ENCODE measurements at regions not wholly inside any gene's neighbourhood (a gene's known extent, or its start where the extent isn't known, plus 50 kb on each side); places are given as distances from the start of the nearest gene placed in this dataset.

DNA sequence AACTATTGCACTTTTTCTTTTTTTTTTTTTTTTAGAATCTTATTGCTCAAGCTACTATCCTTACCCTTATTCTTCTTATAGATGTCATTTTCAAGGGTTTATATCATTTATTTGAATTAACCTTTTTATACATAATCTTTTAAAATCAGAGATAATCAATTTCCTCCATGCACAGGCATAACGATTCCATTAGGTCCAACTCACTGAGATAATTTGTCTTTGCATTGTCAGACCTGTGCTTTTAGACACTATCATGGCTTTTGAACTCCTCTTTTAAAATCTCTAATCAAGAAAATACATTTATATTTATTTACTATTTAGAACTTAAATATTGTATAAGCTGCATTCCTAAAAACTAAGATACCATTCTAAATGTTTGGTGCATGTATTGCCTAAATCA lies 1454.9 kb downstream of the ZPLD1 start:
- DNase-seq: no peak
- intact Hi-C loops (cut with DNase I): no loop called here

DNA sequence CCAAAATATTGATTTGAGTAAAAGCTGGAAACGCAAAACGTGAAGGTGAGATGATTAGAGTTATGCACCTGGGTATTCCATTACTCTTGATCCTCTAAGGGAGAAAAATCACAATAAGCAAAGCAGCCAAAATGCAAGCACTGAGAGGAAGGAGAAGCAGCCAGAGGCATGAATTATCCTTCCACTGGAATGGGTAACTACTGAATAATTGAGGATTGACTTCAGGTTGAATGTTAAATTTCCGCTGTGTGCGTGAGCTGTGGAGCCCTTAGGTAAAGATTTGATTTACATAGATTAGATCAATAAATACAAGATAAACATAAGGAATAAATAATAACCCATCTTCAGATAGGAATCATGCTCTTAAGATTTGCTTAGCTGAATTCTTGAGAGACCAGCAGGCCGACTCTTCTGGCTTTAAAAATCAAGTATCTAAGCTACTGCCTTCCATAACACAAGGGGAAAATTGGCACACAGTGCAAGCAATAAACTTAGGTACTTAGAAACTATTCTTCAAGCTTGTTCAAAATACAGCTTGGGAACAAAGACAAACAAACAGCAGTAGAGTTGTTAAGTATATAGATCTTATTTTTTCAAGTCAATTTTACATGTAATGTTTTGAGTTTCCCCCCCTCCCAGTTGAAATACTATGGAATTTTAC lies 1459.5 kb downstream of the ZPLD1 start:
- intact Hi-C loops (cut with DNase I): no loop called here
- TF ChIP-seq, protein P1, sequence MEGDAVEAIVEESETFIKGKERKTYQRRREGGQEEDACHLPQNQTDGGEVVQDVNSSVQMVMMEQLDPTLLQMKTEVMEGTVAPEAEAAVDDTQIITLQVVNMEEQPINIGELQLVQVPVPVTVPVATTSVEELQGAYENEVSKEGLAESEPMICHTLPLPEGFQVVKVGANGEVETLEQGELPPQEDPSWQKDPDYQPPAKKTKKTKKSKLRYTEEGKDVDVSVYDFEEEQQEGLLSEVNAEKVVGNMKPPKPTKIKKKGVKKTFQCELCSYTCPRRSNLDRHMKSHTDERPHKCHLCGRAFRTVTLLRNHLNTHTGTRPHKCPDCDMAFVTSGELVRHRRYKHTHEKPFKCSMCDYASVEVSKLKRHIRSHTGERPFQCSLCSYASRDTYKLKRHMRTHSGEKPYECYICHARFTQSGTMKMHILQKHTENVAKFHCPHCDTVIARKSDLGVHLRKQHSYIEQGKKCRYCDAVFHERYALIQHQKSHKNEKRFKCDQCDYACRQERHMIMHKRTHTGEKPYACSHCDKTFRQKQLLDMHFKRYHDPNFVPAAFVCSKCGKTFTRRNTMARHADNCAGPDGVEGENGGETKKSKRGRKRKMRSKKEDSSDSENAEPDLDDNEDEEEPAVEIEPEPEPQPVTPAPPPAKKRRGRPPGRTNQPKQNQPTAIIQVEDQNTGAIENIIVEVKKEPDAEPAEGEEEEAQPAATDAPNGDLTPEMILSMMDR (IDR thresholded peaks at IDR 0.05): no peak
- no peak for TF ChIP-seq POLR2A (IDR thresholded peaks at IDR 0.05)
- Histone ChIP-seq H3K27ac (no peak overlapping the region), H3K4me3 (replicated peaks in 1 of 3) (no peak overlapping the region), H3K27me3 (no peaks in the 10 kb centered on the region), H3K4me1 (peaks cover 0 to 4% of the 10 kb centered on the region in 2 donors), H3K9me3 (no peaks in the 10 kb centered on the region), H3K36me3 (no peaks in the 10 kb centered on the region)
- peak in 1 of 2 donors; percentile 2 for DNase-seq
- WGBS, 2 donors: 76 to 77% methylated on average over 5 of the region's 5 CpGs

More for the DNA sequence above, 1454.9 kb downstream of the ZPLD1 start:
- H3K27ac ChIP-seq: no peak overlapping the region
- no peaks in the 10 kb centered on the region for H3K36me3 ChIP-seq
- H3K9me3 ChIP-seq: no peaks in the 10 kb centered on the region
- peaks cover 0 to 3% of the 10 kb centered on the region in 2 donors for H3K4me1 ChIP-seq
- no peak overlapping the region for H3K4me3 ChIP-seq (replicated peaks in 1 of 3)
- TF ChIP-seq POLR2A (IDR thresholded peaks at IDR 0.05): no peak
- TF ChIP-seq, protein P1 (IDR thresholded peaks at IDR 0.05): no peak
- H3K27me3 ChIP-seq: no peaks in the 10 kb centered on the region
- 76 to 93% methylated on average over 1 of the region's 1 CpG for WGBS, 2 donors

DNA sequence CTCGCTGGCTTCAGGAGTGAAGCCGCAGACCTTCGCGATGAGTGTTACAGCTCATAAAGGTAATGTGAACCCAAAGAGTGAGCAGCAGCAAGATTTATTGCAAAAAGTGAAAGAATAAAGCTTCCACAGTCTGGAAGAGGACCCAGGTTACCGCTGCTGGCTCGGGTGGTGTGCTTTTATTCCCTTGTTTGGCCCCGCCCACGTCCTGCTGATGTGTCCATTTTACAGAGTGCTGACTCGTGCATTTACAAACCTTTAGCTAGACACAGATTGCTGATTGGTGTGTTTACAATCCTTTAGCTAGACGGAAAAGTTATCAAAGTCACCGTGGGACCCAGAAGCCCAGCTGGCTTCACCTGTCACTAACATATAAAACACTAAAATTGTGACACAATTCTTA lies 1464.5 kb downstream of the ZPLD1 start:
- intact Hi-C loops (cut with DNase I): no loop called here
- Histone ChIP-seq H3K4me1 (peaks cover 0 to 4% of the 10 kb centered on the region in 2 donors), H3K9me3 (no peaks in the 10 kb centered on the region), H3K27ac (no peak overlapping the region), H3K36me3 (no peaks in the 10 kb centered on the region), H3K27me3 (no peaks in the 10 kb centered on the region), H3K4me3 (replicated peaks in 1 of 3) (no peak overlapping the region)
- TF ChIP-seq, protein P1 (IDR thresholded peaks at IDR 0.05): no peak
- TF ChIP-seq POLR2A (IDR thresholded peaks at IDR 0.05): no peak
- no peak for DNase-seq
- WGBS, 2 donors: 87 to 88% methylated on average over 11 of the region's 11 CpGs

DNA sequence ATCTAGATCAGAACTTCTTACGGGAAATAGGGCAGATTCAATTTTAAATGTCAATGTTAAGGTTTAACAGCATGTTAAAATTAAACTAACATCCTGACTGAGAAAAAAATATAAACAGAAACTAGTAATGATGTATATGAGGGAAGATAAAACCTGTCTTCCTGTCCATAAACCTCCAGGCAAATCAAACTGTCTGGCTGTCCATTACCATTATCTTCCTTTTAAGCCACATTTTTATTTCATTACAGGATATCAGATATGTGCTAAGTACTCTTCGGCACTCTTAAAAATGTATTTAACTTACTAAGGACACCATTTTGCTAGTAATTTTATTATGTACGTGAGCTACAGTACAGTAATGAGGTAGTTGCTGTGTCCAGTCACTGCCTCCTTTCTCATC lies 1461.7 kb upstream of the ALCAM start:
- TF ChIP-seq POLR2A (IDR thresholded peaks at IDR 0.05): no peak
- TF ChIP-seq, protein P1 (IDR thresholded peaks at IDR 0.05): no peak
- Histone ChIP-seq H3K27me3 (no peaks in the 10 kb centered on the region), H3K4me1 (no peaks in the 10 kb centered on the region), H3K27ac (no peak overlapping the region), H3K4me3 (replicated peaks in 1 of 3) (no peak overlapping the region), H3K36me3 (no peaks in the 10 kb centered on the region), H3K9me3 (no peaks in the 10 kb centered on the region)
- intact Hi-C loops (cut with DNase I): no loop called here
- WGBS, 2 donors: 88 to 94% methylated on average over 3 of the region's 3 CpGs
- no peak for DNase-seq

DNA sequence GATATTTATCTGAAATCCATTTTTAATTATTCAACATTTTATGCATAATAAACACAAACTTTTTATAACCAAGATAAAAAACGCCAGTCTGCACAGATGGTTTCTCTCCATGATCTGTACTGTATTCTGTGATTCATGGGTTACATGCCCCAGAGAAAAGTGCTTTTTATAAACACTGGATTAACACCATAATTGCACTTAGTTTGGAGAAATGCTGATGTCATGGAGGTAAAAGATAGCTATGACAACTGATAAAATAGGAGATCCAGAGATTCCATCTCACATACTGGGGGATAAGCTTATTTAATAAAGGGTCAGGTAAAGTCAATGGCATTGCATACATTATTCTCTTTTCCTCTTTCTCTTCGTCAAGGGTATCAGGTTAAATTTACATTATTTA lies 1460.4 kb upstream of the ALCAM start:
- Histone ChIP-seq H3K27me3 (no peaks in the 10 kb centered on the region), H3K9me3 (no peaks in the 10 kb centered on the region), H3K4me3 (replicated peaks in 1 of 3) (no peak overlapping the region), H3K27ac (no peak overlapping the region), H3K36me3 (no peaks in the 10 kb centered on the region), H3K4me1 (no peaks in the 10 kb centered on the region)
- intact Hi-C loops (cut with DNase I): no loop called here
- TF ChIP-seq POLR2A (IDR thresholded peaks at IDR 0.05): no peak
- TF ChIP-seq, protein P1 (IDR thresholded peaks at IDR 0.05): no peak
- DNase-seq: no peak
- 68 to 78% methylated on average over 2 of the region's 2 CpGs for WGBS, 2 donors
